ENCODE measurements at regions not wholly inside any gene's neighbourhood (a gene's known extent, or its start where the extent isn't known, plus 50 kb on each side); places are given as distances from the start of the nearest gene placed in this dataset.
A peak's percentile ranks its signal among the peaks of the same experiment; 100 is the strongest.

GRCh38 chr2:8003462-8004075, 678.3 kb upstream of the ID2 start:
- Histone ChIP-seq H3K4me2 (ENCODE audit: low read length) (peak overlapping the region; percentile 60), H3K9me3 (ENCODE audit: control insufficient read depth, insufficient read depth, low read length) (no peaks in the 10 kb centered on the region), H3F3A (ENCODE audit: control insufficient read depth, insufficient read depth) (peaks cover 8% of the 10 kb centered on the region), H3K36me3 (ENCODE audit: control insufficient read depth, low read length) (no peaks in the 10 kb centered on the region), H4K20me1 (ENCODE audit: control insufficient read depth, insufficient read depth, low read depth, low read length) (no peaks in the 10 kb centered on the region), H3K27me3 (ENCODE audit: control insufficient read depth, low read length) (no peaks in the 10 kb centered on the region), H3K27ac (ENCODE audit: low read depth, low read length) (peak overlapping the region; percentile 68), H3K79me2 (ENCODE audit: control insufficient read depth, low read length) (no peaks in the 10 kb centered on the region), H3K4me1 (ENCODE audit: control insufficient read depth, low read length) (peaks cover 51% of the 10 kb centered on the region), H3K4me3 (ENCODE audit: low read length) (no peak overlapping the region), H3K9me2 (replicated peaks; ENCODE audit: control insufficient read depth, low read length) (no peaks in the 10 kb centered on the region)
- TF ChIP-seq EZH2phosphoT487 (IDR thresholded peaks at IDR 0.05; ENCODE audit: borderline replicate concordance, low read length) (no peak), CTCF (IDR thresholded peaks at IDR 0.05; ENCODE audit: low read depth, low read length, poor library complexity, severe bottlenecking) (no peak)

- Histone ChIP-seq H3K4me2 (ENCODE audit: low read length) (peak overlapping the region; percentile 60), H3K4me3 (ENCODE audit: low read length) (no peak overlapping the region)
Observed at GRCh38 chr2:8004250-8004681, 677.6 kb upstream of the ID2 start.

GRCh38 chr2:8006181-8006580, 675.7 kb upstream of the ID2 start:
- no peaks in the 10 kb centered on the region for H3K9me3 ChIP-seq (ENCODE audit: control insufficient read depth, insufficient read depth, low read length)
- H3K27ac ChIP-seq (ENCODE audit: low read depth, low read length) = no peak overlapping the region

More at GRCh38 chr2:8004250-8004681, 677.6 kb upstream of the ID2 start:
- peak overlapping the region; percentile 68; the same call in 1 of the 2 replicates for H3K27ac ChIP-seq (ENCODE audit: low read depth, low read length)
- H3K36me3 ChIP-seq (ENCODE audit: control insufficient read depth, low read length) = no peaks in the 10 kb centered on the region
- H3K9me3 ChIP-seq (ENCODE audit: control insufficient read depth, insufficient read depth, low read length) = no peaks in the 10 kb centered on the region
- peaks cover 51% of the 10 kb centered on the region for H3K4me1 ChIP-seq (ENCODE audit: control insufficient read depth, low read length)
- TF ChIP-seq CTCF (IDR thresholded peaks at IDR 0.05; ENCODE audit: low read depth, low read length, poor library complexity, severe bottlenecking) (no peak), EZH2phosphoT487 (IDR thresholded peaks at IDR 0.05; ENCODE audit: borderline replicate concordance, low read length) (no peak)
- no peaks in the 10 kb centered on the region for H4K20me1 ChIP-seq (ENCODE audit: control insufficient read depth, insufficient read depth, low read depth, low read length)
- peaks cover 8% of the 10 kb centered on the region for H3F3A ChIP-seq (ENCODE audit: control insufficient read depth, insufficient read depth)
- H3K9me2 ChIP-seq (replicated peaks; ENCODE audit: control insufficient read depth, low read length) = no peaks in the 10 kb centered on the region
- H3K27me3 ChIP-seq (ENCODE audit: control insufficient read depth, low read length) = no peaks in the 10 kb centered on the region
- no peaks in the 10 kb centered on the region for H3K79me2 ChIP-seq (ENCODE audit: control insufficient read depth, low read length)

More at GRCh38 chr2:8006181-8006580, 675.7 kb upstream of the ID2 start:
- Histone ChIP-seq H3K27me3 (ENCODE audit: control insufficient read depth, low read length) (no peaks in the 10 kb centered on the region), H3K36me3 (ENCODE audit: control insufficient read depth, low read length) (no peaks in the 10 kb centered on the region), H3K4me3 (ENCODE audit: low read length) (no peak overlapping the region), H3K4me2 (ENCODE audit: low read length) (no peak overlapping the region), H3K4me1 (ENCODE audit: control insufficient read depth, low read length) (peaks cover 45% of the 10 kb centered on the region), H3K79me2 (ENCODE audit: control insufficient read depth, low read length) (no peaks in the 10 kb centered on the region), H4K20me1 (ENCODE audit: control insufficient read depth, insufficient read depth, low read depth, low read length) (no peaks in the 10 kb centered on the region), H3F3A (ENCODE audit: control insufficient read depth, insufficient read depth) (peaks cover 8% of the 10 kb centered on the region), H3K9me2 (replicated peaks; ENCODE audit: control insufficient read depth, low read length) (no peaks in the 10 kb centered on the region)
- no peak for TF ChIP-seq CTCF (IDR thresholded peaks at IDR 0.05; ENCODE audit: low read depth, low read length, poor library complexity, severe bottlenecking)
- no peak for TF ChIP-seq EZH2phosphoT487 (IDR thresholded peaks at IDR 0.05; ENCODE audit: borderline replicate concordance, low read length)

Measured in DOHH2 (cell line).